HL-60 (cell line): ENCODE measurements at regions not wholly inside any gene's neighbourhood (a gene's known extent, or its start where the extent isn't known, plus 50 kb on each side); places are given as distances from the start of the nearest gene placed in this dataset.

Experiments used
- SPI1 ChIP-seq: IDR thresholded peaks from 2 replicates; pipeline ENCODE4 v1.6.1; 2012; ENCODE audit warnings: low read depth, mild to moderate bottlenecking, borderline replicate concordance
- TF ChIP-seq, protein P1 (sequence below): IDR thresholded peaks from one replicate; pipeline ENCODE4 v1.5.1; 2011; ENCODE audit warnings: low read length, control low read depth, inconsistent platforms; ENCODE audit not compliant: insufficient read depth
- TF ChIP-seq, protein P2 (sequence below): IDR thresholded peaks from 2 replicates; pipeline ENCODE4 v1.6.1; 2012; ENCODE audit warnings: low read depth; ENCODE audit not compliant: insufficient replicate concordance

DNA sequence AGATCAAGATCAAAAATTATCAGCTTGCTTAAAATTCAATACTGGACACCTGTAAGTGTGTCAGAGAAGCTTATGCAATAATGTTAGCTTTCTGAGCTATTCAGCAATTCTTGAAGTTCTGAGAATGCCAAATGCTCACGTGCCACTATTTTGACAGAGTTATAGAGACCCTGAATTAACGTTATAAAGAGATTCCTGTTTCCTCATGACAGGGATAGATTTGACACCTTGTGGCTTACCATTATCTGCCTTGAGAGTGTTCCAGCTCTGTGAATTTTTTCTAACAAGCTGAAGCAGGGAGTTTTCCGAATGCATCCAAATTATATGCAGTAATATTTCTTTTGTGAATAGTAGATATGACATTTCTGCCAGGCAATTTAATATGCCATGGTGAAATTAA is 781.6 kb downstream of the ADGRL2 start:
- TF ChIP-seq, protein P1, sequence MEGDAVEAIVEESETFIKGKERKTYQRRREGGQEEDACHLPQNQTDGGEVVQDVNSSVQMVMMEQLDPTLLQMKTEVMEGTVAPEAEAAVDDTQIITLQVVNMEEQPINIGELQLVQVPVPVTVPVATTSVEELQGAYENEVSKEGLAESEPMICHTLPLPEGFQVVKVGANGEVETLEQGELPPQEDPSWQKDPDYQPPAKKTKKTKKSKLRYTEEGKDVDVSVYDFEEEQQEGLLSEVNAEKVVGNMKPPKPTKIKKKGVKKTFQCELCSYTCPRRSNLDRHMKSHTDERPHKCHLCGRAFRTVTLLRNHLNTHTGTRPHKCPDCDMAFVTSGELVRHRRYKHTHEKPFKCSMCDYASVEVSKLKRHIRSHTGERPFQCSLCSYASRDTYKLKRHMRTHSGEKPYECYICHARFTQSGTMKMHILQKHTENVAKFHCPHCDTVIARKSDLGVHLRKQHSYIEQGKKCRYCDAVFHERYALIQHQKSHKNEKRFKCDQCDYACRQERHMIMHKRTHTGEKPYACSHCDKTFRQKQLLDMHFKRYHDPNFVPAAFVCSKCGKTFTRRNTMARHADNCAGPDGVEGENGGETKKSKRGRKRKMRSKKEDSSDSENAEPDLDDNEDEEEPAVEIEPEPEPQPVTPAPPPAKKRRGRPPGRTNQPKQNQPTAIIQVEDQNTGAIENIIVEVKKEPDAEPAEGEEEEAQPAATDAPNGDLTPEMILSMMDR: no peak
- TF ChIP-seq SPI1: no peak
- TF ChIP-seq, protein P2, sequence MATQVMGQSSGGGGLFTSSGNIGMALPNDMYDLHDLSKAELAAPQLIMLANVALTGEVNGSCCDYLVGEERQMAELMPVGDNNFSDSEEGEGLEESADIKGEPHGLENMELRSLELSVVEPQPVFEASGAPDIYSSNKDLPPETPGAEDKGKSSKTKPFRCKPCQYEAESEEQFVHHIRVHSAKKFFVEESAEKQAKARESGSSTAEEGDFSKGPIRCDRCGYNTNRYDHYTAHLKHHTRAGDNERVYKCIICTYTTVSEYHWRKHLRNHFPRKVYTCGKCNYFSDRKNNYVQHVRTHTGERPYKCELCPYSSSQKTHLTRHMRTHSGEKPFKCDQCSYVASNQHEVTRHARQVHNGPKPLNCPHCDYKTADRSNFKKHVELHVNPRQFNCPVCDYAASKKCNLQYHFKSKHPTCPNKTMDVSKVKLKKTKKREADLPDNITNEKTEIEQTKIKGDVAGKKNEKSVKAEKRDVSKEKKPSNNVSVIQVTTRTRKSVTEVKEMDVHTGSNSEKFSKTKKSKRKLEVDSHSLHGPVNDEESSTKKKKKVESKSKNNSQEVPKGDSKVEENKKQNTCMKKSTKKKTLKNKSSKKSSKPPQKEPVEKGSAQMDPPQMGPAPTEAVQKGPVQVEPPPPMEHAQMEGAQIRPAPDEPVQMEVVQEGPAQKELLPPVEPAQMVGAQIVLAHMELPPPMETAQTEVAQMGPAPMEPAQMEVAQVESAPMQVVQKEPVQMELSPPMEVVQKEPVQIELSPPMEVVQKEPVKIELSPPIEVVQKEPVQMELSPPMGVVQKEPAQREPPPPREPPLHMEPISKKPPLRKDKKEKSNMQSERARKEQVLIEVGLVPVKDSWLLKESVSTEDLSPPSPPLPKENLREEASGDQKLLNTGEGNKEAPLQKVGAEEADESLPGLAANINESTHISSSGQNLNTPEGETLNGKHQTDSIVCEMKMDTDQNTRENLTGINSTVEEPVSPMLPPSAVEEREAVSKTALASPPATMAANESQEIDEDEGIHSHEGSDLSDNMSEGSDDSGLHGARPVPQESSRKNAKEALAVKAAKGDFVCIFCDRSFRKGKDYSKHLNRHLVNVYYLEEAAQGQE: no peak
